Kidney (tissue), 13 donors: ENCODE measurements at regions not wholly inside any gene's neighbourhood (a gene's known extent, or its start where the extent isn't known, plus 50 kb on each side); places are given as distances from the start of the nearest gene placed in this dataset.
"Not testable (repeated sequence)": the region's sequence is repeated elsewhere in the genome, so short reads cannot be mapped to it uniquely, and the experiment has no call there.

Source experiments
- DNase-seq, 5 donors: peaks; one replicate each; pipeline ENCODE4 v3.0.0-alpha.2; 2013 to 2020
- FAIRE-seq: peaks from 2 replicates; lab custom pipeline; 2012; peaks lifted over from hg19 to GRCh38; lab: Jason Lieb, UNC
- H3K27ac ChIP-seq, 2 donors: one replicate each; pipeline ENCODE4 v1.7.0; 2013; ENCODE audit warnings: low read depth in 2 of 2, low read length in 2 of 2, inconsistent platforms in 1 of 2
- H3K27me3 ChIP-seq: one replicate; pipeline ENCODE4 v1.7.1; 2013; ENCODE audit warnings: low read length, inconsistent platforms; ENCODE audit not compliant: control insufficient read depth, insufficient read depth
- H3K36me3 ChIP-seq, 3 donors: one replicate each; pipeline versions ENCODE4 v1.7.0 to v1.7.1; 2013; ENCODE audit warnings: low read length in 3 of 3, control low read depth in 1 of 3, inconsistent platforms in 1 of 3; ENCODE audit not compliant: insufficient read depth in 3 of 3, control insufficient read depth in 2 of 3
- H3K4me1 ChIP-seq, 3 donors: one replicate each; pipeline versions ENCODE4 v1.7.0 to v1.7.1; 2013; ENCODE audit warnings: low read length in 3 of 3, inconsistent platforms in 1 of 3, low read depth in 1 of 3; ENCODE audit not compliant: control insufficient read depth in 2 of 3, insufficient read depth in 2 of 3
- H3K4me3 ChIP-seq, 3 donors: one replicate each; pipeline versions ENCODE4 v1.7.0 to v1.8.1; 2013; ENCODE audit warnings: low read length in 3 of 3, control low read depth in 1 of 3, inconsistent platforms in 1 of 3
- H3K9ac ChIP-seq, 3 donors: one replicate each; pipeline versions ENCODE4 v1.7.0 to v1.7.1; 2013; ENCODE audit warnings: low read length in 3 of 3, control low read depth in 1 of 3, inconsistent platforms in 1 of 3
- H3K9me3 ChIP-seq, 3 donors: one replicate each; pipeline versions ENCODE4 v1.7.0 to v1.7.1; 2013; ENCODE audit warnings: low read length in 3 of 3, control low read depth in 1 of 3, inconsistent platforms in 1 of 3; ENCODE audit not compliant: control insufficient read depth in 2 of 3, insufficient read depth in 1 of 3
- CTCF ChIP-seq: IDR thresholded peaks from 3 replicates; pipeline ENCODE4 v1.5.1; 2012; ENCODE audit warnings: mild to moderate bottlenecking, moderate library complexity, borderline replicate concordance; ENCODE audit not compliant: insufficient read depth; ENCODE audit errors: extremely low read depth
- intact Hi-C: fragments of 100-400 bp; cut with DNase I; formaldehyde crosslinking; loops from one replicate; pipeline ENCODE4 v1.11.1; 2022
- donor health status: control.
- donor health status: control.
- donor health status: control.
- donor health status: control.
- donor health status: control.
- donor health status: DM: yes; HTN: yes; CAD: no.
- donor health status: Normal renal cell carcinoma (clear cell type).

- TF ChIP-seq CTCF = no peak
- Histone ChIP-seq H3K4me3 (no peak overlapping the region), H3K9ac (no peak overlapping the region), H3K4me1 (no peaks in the 10 kb centered on the region), H3K27ac (no peak overlapping the region), H3K9me3 (no peaks in the 10 kb centered on the region), H3K27me3 (no peaks in the 10 kb centered on the region), H3K36me3 (no peaks in the 10 kb centered on the region)
- FAIRE-seq (no peak), DNase-seq (no peak)
- intact Hi-C loops = no loop called here
Observed at GRCh38 chr7:131999193-131999592, 442.8 kb upstream of the PODXL start.

GRCh38 chr7:131995324-131995723 is 438.9 kb upstream of the PODXL start:
- H3K4me3 ChIP-seq = no peak overlapping the region

GRCh38 chr7:131981069-131981468 is 424.6 kb upstream of the PODXL start:
- H3K9me3 ChIP-seq, intact Hi-C loops, H3K9ac ChIP-seq, H3K4me1 ChIP-seq, DNase-seq, FAIRE-seq, H3K4me3 ChIP-seq, H3K27ac ChIP-seq, H3K36me3 ChIP-seq, H3K27me3 ChIP-seq: not testable (repeated sequence)

More at GRCh38 chr7:131995324-131995723, 438.9 kb upstream of the PODXL start:
- Histone ChIP-seq H3K36me3 (no peaks in the 10 kb centered on the region), H3K4me1 (no peaks in the 10 kb centered on the region), H3K9ac (no peak overlapping the region), H3K27me3 (no peaks in the 10 kb centered on the region), H3K27ac (no peak overlapping the region), H3K9me3 (no peaks in the 10 kb centered on the region)
- no peak for DNase-seq
- no peak for FAIRE-seq
- intact Hi-C loops = no loop called here
- no peak for TF ChIP-seq CTCF

- intact Hi-C loops, H3K4me3 ChIP-seq, H3K27ac ChIP-seq, H3K4me1 ChIP-seq, DNase-seq, H3K36me3 ChIP-seq, H3K9ac ChIP-seq, FAIRE-seq, H3K9me3 ChIP-seq, H3K27me3 ChIP-seq: not testable (repeated sequence)
Observed at GRCh38 chr7:131978118-131978517, 421.7 kb upstream of the PODXL start.

GRCh38 chr7:131976411-131976810 is 420.0 kb upstream of the PODXL start:
- H3K36me3 ChIP-seq = no peaks in the 10 kb centered on the region
- no peaks in the 10 kb centered on the region for H3K4me1 ChIP-seq
- no peak overlapping the region for H3K9ac ChIP-seq
- no peaks in the 10 kb centered on the region for H3K9me3 ChIP-seq
- FAIRE-seq = no peak
- no peak overlapping the region for H3K27ac ChIP-seq
- DNase-seq = no peak
- intact Hi-C loops = no loop called here
- no peaks in the 10 kb centered on the region for H3K27me3 ChIP-seq
- TF ChIP-seq CTCF = no peak
- no peak overlapping the region for H3K4me3 ChIP-seq
